ENCODE measurements at regions not wholly inside any gene's neighbourhood (a gene's known extent, or its start where the extent isn't known, plus 50 kb on each side); places are given as distances from the start of the nearest gene placed in this dataset.

DNA sequence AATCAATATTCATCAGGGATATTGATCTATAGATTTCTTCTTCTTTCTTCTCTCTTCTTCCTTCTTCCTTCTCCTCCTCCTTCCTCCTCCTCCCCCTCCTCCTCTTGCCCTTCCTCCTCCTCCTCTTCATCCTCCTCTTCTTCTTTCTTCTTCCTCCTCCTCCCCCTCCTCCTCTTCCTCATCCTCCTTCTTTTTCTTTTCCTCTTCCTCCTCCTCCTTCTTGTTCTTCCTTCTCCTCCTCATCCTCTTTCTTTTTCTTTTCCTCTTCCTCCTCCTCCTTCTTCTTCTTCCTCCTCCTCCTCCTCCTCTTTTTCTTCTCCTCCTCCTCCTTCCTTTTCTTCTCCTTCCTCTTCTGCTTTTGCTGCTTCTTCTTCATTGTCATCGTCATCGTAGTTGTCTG lies 52.4 kb upstream of the SERINC1 start:
- DNase-seq (ENCODE audit: low spot score) = no peak

GRCh38 chr6:122530440-122531046 lies 58.9 kb upstream of the SERINC1 start:
- peak; percentile 70 for DNase-seq (ENCODE audit: low spot score)

DNA sequence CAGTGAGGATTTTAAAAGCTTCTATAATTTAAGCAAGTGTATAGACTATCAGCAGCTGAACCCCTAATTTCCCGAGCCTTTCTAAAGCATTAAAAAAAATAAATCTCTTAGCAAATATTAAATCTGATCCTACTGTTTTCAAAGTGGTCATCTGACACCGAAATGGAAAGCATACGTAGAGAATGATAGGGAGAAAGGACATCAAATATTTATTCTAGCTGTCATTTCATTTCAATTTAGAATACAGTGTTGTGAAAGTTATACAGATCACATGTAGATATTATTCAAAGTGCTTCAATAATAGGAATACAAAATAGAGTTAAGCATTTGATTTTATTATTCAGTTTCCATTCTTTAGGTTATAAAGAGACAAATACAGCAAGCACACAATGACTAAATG lies 61.9 kb upstream of the PKIB start:
- DNase-seq (ENCODE audit: low spot score) = no peak

DNA sequence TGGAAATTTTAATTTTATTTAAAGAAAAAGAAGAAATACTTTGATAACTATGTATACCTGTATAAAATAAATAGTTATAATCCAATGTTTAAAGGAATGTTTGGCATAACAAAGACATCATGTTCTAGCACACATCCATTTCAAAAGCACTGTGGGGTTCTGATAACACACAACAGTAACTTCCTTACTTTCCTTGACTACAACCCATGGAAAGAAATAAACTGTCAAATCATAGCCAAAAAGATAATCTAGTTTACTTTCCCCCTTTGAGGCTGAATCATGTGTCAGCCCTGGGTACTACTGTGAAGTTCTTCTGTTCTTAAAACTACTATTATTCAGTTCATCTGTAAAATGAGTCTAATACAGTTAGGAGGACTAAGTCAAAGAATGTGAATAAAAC lies 61.4 kb upstream of the PKIB start:
- no peak for DNase-seq (ENCODE audit: low spot score)

DNA sequence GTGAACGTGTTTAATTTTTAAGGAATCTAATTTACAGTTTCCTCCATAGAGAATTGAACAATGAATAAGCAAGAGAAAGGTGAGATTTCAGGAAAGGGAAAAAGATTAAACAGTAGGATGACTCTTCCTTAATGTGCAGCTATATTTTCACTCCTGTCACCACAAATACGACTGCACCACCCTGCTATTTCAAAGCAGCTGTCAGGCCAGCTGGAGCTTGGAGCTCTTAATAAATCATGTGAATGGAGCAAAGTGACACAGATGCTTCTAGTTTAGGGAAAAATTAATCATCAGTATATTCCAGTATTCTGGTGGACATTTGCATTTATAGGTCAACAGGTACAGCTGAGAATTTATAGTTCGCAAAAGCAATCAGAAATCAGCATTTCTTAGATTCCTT lies 56.5 kb upstream of the PKIB start:
- DNase-seq (ENCODE audit: low spot score) = no peak

DNA sequence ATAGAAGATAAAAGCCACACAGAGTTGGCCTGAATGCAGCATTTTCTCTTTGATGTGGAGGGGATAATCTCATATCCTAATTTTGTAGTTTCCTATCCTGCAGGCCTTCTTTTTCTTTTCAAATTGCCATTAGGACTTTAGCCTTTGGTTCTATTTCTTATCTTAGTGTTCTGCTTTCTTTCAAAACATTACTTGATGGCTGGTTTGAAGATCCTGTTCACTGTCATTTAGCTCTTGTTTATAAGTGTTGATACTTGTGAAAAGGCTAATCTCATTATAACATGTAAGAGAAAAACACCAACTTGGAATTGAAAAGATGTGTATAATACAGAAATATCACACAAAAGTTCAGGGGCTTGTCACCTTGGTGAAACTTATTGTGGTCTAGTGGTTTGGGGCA lies 54.6 kb upstream of the PKIB start:
- DNase-seq (ENCODE audit: low spot score) = no peak

DNA sequence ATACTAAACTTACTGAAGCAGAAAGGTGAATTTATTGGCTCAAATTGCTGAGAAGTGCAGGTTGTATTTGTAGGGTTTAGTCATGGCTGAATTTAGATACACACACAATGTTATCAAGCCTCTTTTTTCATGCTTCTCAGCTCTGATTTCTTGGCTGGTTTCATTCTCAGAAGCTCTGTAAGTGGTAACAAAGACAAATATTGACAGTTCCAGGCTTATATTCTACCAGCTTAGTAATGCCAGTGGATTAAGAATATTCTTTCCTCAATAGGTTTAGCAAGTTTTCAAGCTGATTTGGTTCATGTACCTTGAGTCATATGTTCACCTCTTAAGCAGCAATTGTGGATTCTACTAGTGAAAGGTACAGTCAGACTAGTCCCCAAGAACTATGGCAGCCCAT lies 52.1 kb upstream of the PKIB start:
- no peak for DNase-seq (ENCODE audit: low spot score)

Measured in AG08395 (cell line).